Thymus (tissue), 11 donors: ENCODE measurements at regions not wholly inside any gene's neighbourhood (a gene's known extent, or its start where the extent isn't known, plus 50 kb on each side); places are given as distances from the start of the nearest gene placed in this dataset.
"Not testable (repeated sequence)": the region's sequence is repeated elsewhere in the genome, so short reads cannot be mapped to it uniquely, and the experiment has no call there.

Experiments
- DNase-seq, 9 donors: peaks; one replicate each; pipeline ENCODE4 v3.0.0-alpha.2; 2013; ENCODE audit warnings: low spot score in 9 of 9, low read depth in 6 of 9, missing footprints in 1 of 9
- H3K27ac ChIP-seq, 2 donors: one replicate each; pipeline ENCODE4 v1.5.1; 2013; ENCODE audit warnings: control low read depth in 1 of 2, low read depth in 1 of 2, low read length in 1 of 2, mild to moderate bottlenecking in 1 of 2, moderate library complexity in 1 of 2
- H3K27me3 ChIP-seq, 2 donors: one replicate each; pipeline ENCODE4 v1.5.1; 2013; ENCODE audit warnings: low read length in 1 of 2; ENCODE audit not compliant: control insufficient read depth in 2 of 2, insufficient read depth in 1 of 2
- H3K36me3 ChIP-seq, 2 donors: one replicate each; pipeline ENCODE4 v1.5.1; 2013; ENCODE audit warnings: low read length in 1 of 2, mild to moderate bottlenecking in 1 of 2, moderate library complexity in 1 of 2; ENCODE audit not compliant: control insufficient read depth in 2 of 2, insufficient read depth in 2 of 2
- H3K4me1 ChIP-seq, 2 donors: one replicate each; pipeline ENCODE4 v1.5.1; 2013; ENCODE audit warnings: low read length in 2 of 2; ENCODE audit not compliant: control insufficient read depth in 2 of 2, insufficient read depth in 2 of 2
- H3K4me3 ChIP-seq, 2 donors: one replicate each; pipeline ENCODE4 v1.5.1; 2013; ENCODE audit warnings: low read length in 2 of 2, control low read depth in 1 of 2, mild to moderate bottlenecking in 1 of 2
- H3K9me3 ChIP-seq, 2 donors: one replicate each; pipeline ENCODE4 v1.5.1; 2013; ENCODE audit warnings: low read length in 1 of 2, mild to moderate bottlenecking in 1 of 2; ENCODE audit not compliant: control insufficient read depth in 2 of 2, insufficient read depth in 1 of 2
- WGBS: extraction: QIAGEN DNeasy Blood & Tissue Kit; methylation state at CpG from one replicate; pipeline ENCODE4 v1.1.7; 2013; 5-methylcytosine and 5-hydroxymethylcytosine counted together
- donor health status: healthy.

- Histone ChIP-seq H3K4me3 (no peak overlapping the region), H3K4me1 (peaks cover 0 to 2% of the 10 kb centered on the region in 2 donors), H3K27ac (peak overlapping the region in 1 of 2 donors; percentile 64), H3K27me3 (no peaks in the 10 kb centered on the region), H3K9me3 (peaks cover 0 to 3% of the 10 kb centered on the region in 2 donors), H3K36me3 (no peaks in the 10 kb centered on the region)
- WGBS, result 17% methylated on average over 2 of the region's 2 CpGs
- peak in 6 of 9 donors; percentile 6 to 59 (median 22) for DNase-seq
Observed at GRCh38 chr5:50501491-50502228, 60.6 kb upstream of the EMB start.

GRCh38 chr5:50513028-50513457 lies 72.0 kb upstream of the EMB start:
- not testable (repeated sequence) for H3K4me1 ChIP-seq, H3K9me3 ChIP-seq, H3K36me3 ChIP-seq, H3K27me3 ChIP-seq, H3K4me3 ChIP-seq, H3K27ac ChIP-seq
- DNase-seq, result peak in 1 of 9 donors; percentile 13

- not testable (repeated sequence) for H3K4me3 ChIP-seq, DNase-seq, H3K4me1 ChIP-seq, H3K36me3 ChIP-seq, H3K9me3 ChIP-seq, H3K27ac ChIP-seq, H3K27me3 ChIP-seq
Observed at GRCh38 chr5:50521060-50521459, 80.0 kb upstream of the EMB start.

GRCh38 chr5:50527514-50528060 lies 86.5 kb upstream of the EMB start:
- not testable (repeated sequence) for H3K27me3 ChIP-seq, H3K4me1 ChIP-seq, H3K36me3 ChIP-seq, DNase-seq, H3K4me3 ChIP-seq, H3K27ac ChIP-seq, H3K9me3 ChIP-seq
- 98% methylated on average over 3 of the region's 3 CpGs for WGBS

GRCh38 chr5:50535393-50535792 lies 94.3 kb upstream of the EMB start:
- no peaks in the 10 kb centered on the region for H3K9me3 ChIP-seq
- no peak overlapping the region for H3K4me3 ChIP-seq
- 91% methylated on average over 6 of the region's 6 CpGs for whole genome bisulfite sequencing
- H3K36me3 ChIP-seq, result no peaks in the 10 kb centered on the region
- DNase-seq, result no peak
- H3K4me1 ChIP-seq, result no peaks in the 10 kb centered on the region
- no peak overlapping the region for H3K27ac ChIP-seq
- H3K27me3 ChIP-seq, result no peaks in the 10 kb centered on the region

GRCh38 chr5:50537534-50537933 lies 96.4 kb upstream of the EMB start:
- DNase-seq, H3K27ac ChIP-seq, H3K4me1 ChIP-seq, H3K9me3 ChIP-seq, H3K36me3 ChIP-seq, H3K27me3 ChIP-seq, H3K4me3 ChIP-seq: not testable (repeated sequence)
- 95% methylated on average over 1 of the region's 1 CpG for WGBS

GRCh38 chr5:50547303-50547702 lies 106.2 kb upstream of the EMB start:
- Histone ChIP-seq H3K4me1 (no peaks in the 10 kb centered on the region), H3K4me3 (no peak overlapping the region), H3K36me3 (no peaks in the 10 kb centered on the region), H3K27ac (no peak overlapping the region), H3K9me3 (no peaks in the 10 kb centered on the region), H3K27me3 (no peaks in the 10 kb centered on the region)
- WGBS, result 43% methylated on average over 2 of the region's 2 CpGs
- no peak for DNase-seq

GRCh38 chr5:50550267-50550666 lies 109.2 kb upstream of the EMB start:
- H3K36me3 ChIP-seq, result no peaks in the 10 kb centered on the region
- no peak overlapping the region for H3K27ac ChIP-seq
- H3K4me1 ChIP-seq, result no peaks in the 10 kb centered on the region
- no peaks in the 10 kb centered on the region for H3K27me3 ChIP-seq
- H3K9me3 ChIP-seq, result no peaks in the 10 kb centered on the region
- H3K4me3 ChIP-seq, result no peak overlapping the region
- DNase-seq, result no peak

GRCh38 chr5:50550993-50551392 lies 109.9 kb upstream of the EMB start:
- Histone ChIP-seq H3K4me1 (no peaks in the 10 kb centered on the region), H3K36me3 (no peaks in the 10 kb centered on the region), H3K9me3 (no peaks in the 10 kb centered on the region), H3K27ac (no peak overlapping the region), H3K27me3 (no peaks in the 10 kb centered on the region), H3K4me3 (no peak overlapping the region)
- no peak for DNase-seq
- WGBS, result 97% methylated on average over 3 of the region's 3 CpGs
